ENCODE measurements at regions not wholly inside any gene's neighbourhood (a gene's known extent, or its start where the extent isn't known, plus 50 kb on each side); places are given as distances from the start of the nearest gene placed in this dataset.

DNA sequence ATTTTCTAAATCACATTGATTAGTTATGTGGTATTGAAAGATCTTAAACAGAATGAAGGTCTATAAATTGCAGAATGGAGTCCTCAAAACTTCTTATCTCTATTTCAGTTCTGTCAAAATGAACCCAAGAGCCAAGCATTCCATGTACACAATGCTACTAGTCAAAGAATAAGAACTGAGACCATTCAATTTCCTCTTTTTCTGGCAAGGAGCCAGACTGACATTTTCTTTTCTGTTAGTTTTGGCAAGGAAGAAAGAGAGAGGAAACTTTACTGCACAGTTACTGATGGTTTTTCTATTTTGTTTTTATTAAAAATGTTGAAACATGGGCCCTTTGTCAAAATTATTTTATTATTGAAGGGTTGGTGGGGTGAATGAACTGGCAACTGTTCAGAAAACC, 181.8 kb upstream of the FERD3L start:
- Histone ChIP-seq H3K27me3 (ENCODE audit: control insufficient read depth, insufficient read depth, low read length) (no peaks in the 10 kb centered on the region), H3K9ac (ENCODE audit: low read length) (no peak overlapping the region), H3K36me3 (ENCODE audit: control insufficient read depth, low read depth, low read length) (no peaks in the 10 kb centered on the region), H3K4me1 (ENCODE audit: control insufficient read depth, low read depth, low read length) (no peaks in the 10 kb centered on the region), H3K4me3 (ENCODE audit: low read length) (no peak overlapping the region), H3K27ac (ENCODE audit: low read length) (no peak overlapping the region), H3K9me3 (ENCODE audit: control insufficient read depth, low read depth, low read length) (no peaks in the 10 kb centered on the region)

DNA sequence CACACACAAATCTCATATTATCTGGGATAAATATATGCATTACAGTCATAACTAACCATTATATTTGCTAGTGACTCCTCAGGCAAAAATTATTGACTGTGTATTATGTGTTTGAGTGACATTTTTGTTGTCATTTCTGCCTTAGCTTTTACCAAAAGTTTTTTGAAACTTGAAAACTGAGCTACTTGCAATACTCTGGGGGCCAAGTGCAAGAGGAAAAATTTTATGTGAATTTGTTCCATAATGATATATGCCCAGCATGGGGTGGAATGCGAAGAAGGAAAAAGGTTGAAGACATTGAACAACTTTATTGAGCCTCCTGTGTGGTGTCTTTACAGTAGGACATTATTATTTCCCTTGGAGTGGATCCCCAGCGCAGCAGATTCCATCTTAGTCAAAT, 176.8 kb upstream of the FERD3L start:
- H3K27me3 ChIP-seq (ENCODE audit: control insufficient read depth, insufficient read depth, low read length) = no peaks in the 10 kb centered on the region
- no peaks in the 10 kb centered on the region for H3K4me1 ChIP-seq (ENCODE audit: control insufficient read depth, low read depth, low read length)
- no peak overlapping the region for H3K9ac ChIP-seq (ENCODE audit: low read length)
- no peaks in the 10 kb centered on the region for H3K36me3 ChIP-seq (ENCODE audit: control insufficient read depth, low read depth, low read length)
- H3K4me3 ChIP-seq (ENCODE audit: low read length) = no peak overlapping the region
- H3K27ac ChIP-seq (ENCODE audit: low read length) = no peak overlapping the region
- H3K9me3 ChIP-seq (ENCODE audit: control insufficient read depth, low read depth, low read length) = no peaks in the 10 kb centered on the region

DNA sequence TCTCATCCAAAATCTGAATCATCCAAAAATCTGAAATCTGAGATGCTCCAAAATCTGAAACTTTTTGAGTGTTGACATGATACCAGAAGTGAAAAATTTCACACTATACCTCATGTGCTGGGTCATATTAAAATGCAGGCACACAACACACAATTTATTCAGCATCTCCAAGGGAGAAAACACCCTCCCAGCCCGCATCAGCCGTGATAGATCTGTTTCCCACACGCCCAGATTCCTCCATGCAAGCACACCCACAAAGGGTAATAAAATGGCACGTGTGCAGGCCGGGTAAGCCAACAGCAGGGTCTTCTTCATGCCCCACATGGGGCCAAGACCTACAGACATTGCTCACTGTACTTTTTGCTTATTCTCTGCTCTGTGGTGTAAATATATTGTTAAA, 173.1 kb upstream of the FERD3L start:
- Histone ChIP-seq H3K27ac (ENCODE audit: low read length) (no peak overlapping the region), H3K27me3 (ENCODE audit: control insufficient read depth, insufficient read depth, low read length) (no peaks in the 10 kb centered on the region), H3K4me3 (ENCODE audit: low read length) (no peak overlapping the region), H3K36me3 (ENCODE audit: control insufficient read depth, low read depth, low read length) (no peaks in the 10 kb centered on the region), H3K9me3 (ENCODE audit: control insufficient read depth, low read depth, low read length) (no peaks in the 10 kb centered on the region), H3K4me1 (ENCODE audit: control insufficient read depth, low read depth, low read length) (no peaks in the 10 kb centered on the region), H3K9ac (ENCODE audit: low read length) (no peak overlapping the region)

DNA sequence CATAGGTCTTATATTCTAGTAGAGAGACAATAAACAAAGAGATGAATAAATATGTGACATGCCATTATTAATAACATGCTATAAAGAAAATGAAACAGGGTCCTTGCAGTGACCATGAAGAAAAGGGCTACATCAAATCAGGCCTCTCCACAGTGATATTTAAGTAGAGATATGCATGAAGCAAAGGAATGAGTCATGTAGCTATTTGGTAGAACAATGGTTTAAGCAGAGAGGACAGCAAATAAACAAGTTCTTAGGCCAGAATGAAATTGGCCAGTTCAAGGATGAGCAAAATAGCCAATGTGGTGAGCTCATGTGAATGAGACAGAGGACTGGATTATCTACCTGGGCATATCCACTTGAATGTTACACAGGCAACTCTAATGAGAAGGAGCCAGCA, 172.2 kb upstream of the FERD3L start:
- H3K4me3 ChIP-seq (ENCODE audit: low read length) = no peak overlapping the region
- no peak overlapping the region for H3K9ac ChIP-seq (ENCODE audit: low read length)
- no peaks in the 10 kb centered on the region for H3K27me3 ChIP-seq (ENCODE audit: control insufficient read depth, insufficient read depth, low read length)
- no peak overlapping the region for H3K27ac ChIP-seq (ENCODE audit: low read length)
- no peaks in the 10 kb centered on the region for H3K4me1 ChIP-seq (ENCODE audit: control insufficient read depth, low read depth, low read length)
- H3K36me3 ChIP-seq (ENCODE audit: control insufficient read depth, low read depth, low read length) = no peaks in the 10 kb centered on the region
- no peaks in the 10 kb centered on the region for H3K9me3 ChIP-seq (ENCODE audit: control insufficient read depth, low read depth, low read length)

DNA sequence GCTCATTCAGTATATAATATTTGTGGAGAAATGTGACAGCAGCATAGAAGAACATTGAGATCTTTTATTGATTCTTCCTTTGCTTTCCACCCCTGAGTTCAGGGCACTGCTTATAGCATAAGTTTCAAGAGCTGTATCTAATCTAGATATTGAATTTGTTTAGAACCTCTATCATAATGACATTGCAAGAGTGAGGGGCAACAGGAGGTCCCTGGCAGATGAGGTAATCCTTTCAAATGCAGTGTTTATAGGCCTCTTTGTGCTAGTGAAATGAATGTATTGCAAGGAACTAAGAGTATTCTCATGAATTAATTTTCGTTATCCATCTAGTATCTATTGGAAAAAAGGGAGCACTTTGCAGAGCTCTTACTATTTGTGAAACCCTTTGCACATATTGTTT, 167.2 kb upstream of the FERD3L start:
- H3K9ac ChIP-seq (ENCODE audit: low read length) = no peak overlapping the region
- H3K27ac ChIP-seq (ENCODE audit: low read length) = no peak overlapping the region
- no peaks in the 10 kb centered on the region for H3K27me3 ChIP-seq (ENCODE audit: control insufficient read depth, insufficient read depth, low read length)
- no peaks in the 10 kb centered on the region for H3K36me3 ChIP-seq (ENCODE audit: control insufficient read depth, low read depth, low read length)
- no peak overlapping the region for H3K4me3 ChIP-seq (ENCODE audit: low read length)
- no peaks in the 10 kb centered on the region for H3K9me3 ChIP-seq (ENCODE audit: control insufficient read depth, low read depth, low read length)
- H3K4me1 ChIP-seq (ENCODE audit: control insufficient read depth, low read depth, low read length) = no peaks in the 10 kb centered on the region

DNA sequence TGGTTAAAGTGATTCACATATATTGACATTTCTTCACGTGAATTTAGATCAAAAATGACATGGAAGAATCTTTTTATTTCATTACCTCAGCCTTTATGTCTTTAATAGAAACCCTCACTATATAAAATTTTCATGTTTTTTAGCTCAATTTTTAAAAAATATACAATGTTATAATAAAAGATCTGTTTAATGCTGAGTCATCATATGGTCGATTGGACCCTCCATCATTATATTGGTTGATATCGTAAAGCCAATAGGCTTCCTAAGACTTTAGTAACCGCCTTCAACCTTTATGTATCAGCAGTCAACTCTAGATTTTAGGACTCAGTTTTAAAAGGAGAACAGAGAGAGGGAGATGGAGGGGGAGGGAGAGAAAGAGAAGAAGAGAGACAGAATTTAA, 162.3 kb upstream of the FERD3L start:
- no peak overlapping the region for H3K9ac ChIP-seq (ENCODE audit: low read length)
- H3K9me3 ChIP-seq (ENCODE audit: control insufficient read depth, low read depth, low read length) = no peaks in the 10 kb centered on the region
- no peak overlapping the region for H3K27ac ChIP-seq (ENCODE audit: low read length)
- no peaks in the 10 kb centered on the region for H3K36me3 ChIP-seq (ENCODE audit: control insufficient read depth, low read depth, low read length)
- H3K4me1 ChIP-seq (ENCODE audit: control insufficient read depth, low read depth, low read length) = no peaks in the 10 kb centered on the region
- no peaks in the 10 kb centered on the region for H3K27me3 ChIP-seq (ENCODE audit: control insufficient read depth, insufficient read depth, low read length)
- H3K4me3 ChIP-seq (ENCODE audit: low read length) = no peak overlapping the region

DNA sequence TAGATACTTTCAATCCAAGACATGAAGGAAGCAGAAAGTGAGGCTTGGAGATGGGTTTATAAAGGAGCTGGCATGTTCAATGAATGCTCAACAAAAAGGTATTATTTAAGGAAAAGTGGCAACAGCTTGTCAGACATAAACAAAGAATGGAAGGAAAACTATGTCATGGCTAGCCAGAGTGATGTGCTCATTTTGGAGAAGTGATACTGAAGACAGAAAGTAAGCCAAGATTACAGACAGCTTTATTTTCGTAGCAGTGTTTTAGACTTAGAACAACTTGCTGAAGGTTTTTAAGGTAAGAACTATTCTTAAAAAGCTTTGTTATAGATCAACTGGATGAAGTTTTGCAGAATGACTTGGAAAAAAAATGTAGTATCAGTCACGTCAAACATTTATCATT, 160.5 kb upstream of the FERD3L start:
- Histone ChIP-seq H3K27me3 (ENCODE audit: control insufficient read depth, insufficient read depth, low read length) (no peaks in the 10 kb centered on the region), H3K36me3 (ENCODE audit: control insufficient read depth, low read depth, low read length) (no peaks in the 10 kb centered on the region), H3K9ac (ENCODE audit: low read length) (no peak overlapping the region), H3K4me1 (ENCODE audit: control insufficient read depth, low read depth, low read length) (no peaks in the 10 kb centered on the region), H3K4me3 (ENCODE audit: low read length) (no peak overlapping the region), H3K27ac (ENCODE audit: low read length) (no peak overlapping the region), H3K9me3 (ENCODE audit: control insufficient read depth, low read depth, low read length) (no peaks in the 10 kb centered on the region)

DNA sequence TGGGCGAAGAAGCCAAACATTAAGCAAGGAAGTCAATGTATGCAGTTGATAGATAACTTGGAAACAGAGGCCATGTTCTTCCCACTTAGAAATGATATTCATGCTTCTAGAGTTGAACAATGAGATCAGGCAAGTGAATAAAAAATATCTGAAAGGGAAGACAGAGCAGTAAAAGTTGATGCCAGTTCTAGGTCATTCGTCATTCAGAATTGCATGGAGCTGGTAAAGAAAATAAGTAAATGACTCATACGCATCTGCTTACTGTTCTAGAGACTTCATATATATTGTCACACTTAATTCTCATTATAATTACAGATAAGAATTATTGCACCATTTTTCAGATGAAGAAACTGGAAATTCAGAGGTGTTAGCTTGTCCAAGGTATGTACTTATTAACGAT, 158.9 kb upstream of the FERD3L start:
- Histone ChIP-seq H3K9ac (ENCODE audit: low read length) (no peak overlapping the region), H3K27me3 (ENCODE audit: control insufficient read depth, insufficient read depth, low read length) (no peaks in the 10 kb centered on the region), H3K27ac (ENCODE audit: low read length) (no peak overlapping the region), H3K4me3 (ENCODE audit: low read length) (no peak overlapping the region), H3K4me1 (ENCODE audit: control insufficient read depth, low read depth, low read length) (no peaks in the 10 kb centered on the region), H3K9me3 (ENCODE audit: control insufficient read depth, low read depth, low read length) (no peaks in the 10 kb centered on the region), H3K36me3 (ENCODE audit: control insufficient read depth, low read depth, low read length) (no peaks in the 10 kb centered on the region)

DNA sequence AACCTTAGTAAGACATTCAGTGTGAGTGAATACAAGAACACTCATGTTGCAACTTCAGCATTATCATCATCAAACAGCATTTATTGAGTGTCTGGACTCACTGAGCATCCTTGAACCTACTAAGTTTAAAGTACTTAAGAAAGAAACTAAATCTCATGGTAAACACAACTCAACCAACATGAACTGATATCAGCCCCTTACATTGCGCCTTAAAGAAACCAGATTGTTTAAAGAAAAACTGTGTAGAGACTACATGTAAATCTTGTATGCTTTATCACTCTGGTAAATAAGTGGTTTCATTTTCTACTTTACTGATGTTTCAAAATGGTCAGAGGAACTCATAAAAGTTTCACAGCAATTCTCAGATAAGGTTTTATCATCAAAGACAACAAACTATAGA, 157.5 kb upstream of the FERD3L start:
- Histone ChIP-seq H3K9me3 (ENCODE audit: control insufficient read depth, low read depth, low read length) (no peaks in the 10 kb centered on the region), H3K27ac (ENCODE audit: low read length) (no peak overlapping the region), H3K9ac (ENCODE audit: low read length) (no peak overlapping the region), H3K36me3 (ENCODE audit: control insufficient read depth, low read depth, low read length) (no peaks in the 10 kb centered on the region), H3K27me3 (ENCODE audit: control insufficient read depth, insufficient read depth, low read length) (no peaks in the 10 kb centered on the region), H3K4me3 (ENCODE audit: low read length) (no peak overlapping the region), H3K4me1 (ENCODE audit: control insufficient read depth, low read depth, low read length) (no peaks in the 10 kb centered on the region)

DNA sequence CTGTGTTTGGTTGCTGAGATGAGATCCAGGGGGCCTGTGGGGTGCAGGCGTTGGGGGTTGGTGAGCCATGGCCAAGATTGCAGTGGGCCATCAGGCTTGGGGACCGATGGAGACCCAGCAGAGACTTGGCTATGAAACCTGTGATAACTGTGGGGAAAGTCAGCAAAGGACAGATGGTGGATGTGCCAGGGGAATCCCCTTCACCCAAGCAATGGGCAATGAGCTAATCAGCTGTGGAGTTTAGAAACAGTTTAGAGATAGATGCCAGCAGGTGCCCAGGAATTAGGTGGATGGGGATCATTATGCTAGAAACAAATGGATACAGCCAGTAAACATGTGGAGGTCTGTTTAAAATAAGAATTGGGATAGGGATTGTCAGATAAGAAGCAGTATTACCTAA, 151.4 kb upstream of the FERD3L start:
- Histone ChIP-seq H3K4me3 (ENCODE audit: low read length) (no peak overlapping the region), H3K9ac (ENCODE audit: low read length) (no peak overlapping the region), H3K9me3 (ENCODE audit: control insufficient read depth, low read depth, low read length) (no peaks in the 10 kb centered on the region), H3K4me1 (ENCODE audit: control insufficient read depth, low read depth, low read length) (no peaks in the 10 kb centered on the region), H3K36me3 (ENCODE audit: control insufficient read depth, low read depth, low read length) (no peaks in the 10 kb centered on the region), H3K27ac (ENCODE audit: low read length) (no peak overlapping the region), H3K27me3 (ENCODE audit: control insufficient read depth, insufficient read depth, low read length) (no peaks in the 10 kb centered on the region)

DNA sequence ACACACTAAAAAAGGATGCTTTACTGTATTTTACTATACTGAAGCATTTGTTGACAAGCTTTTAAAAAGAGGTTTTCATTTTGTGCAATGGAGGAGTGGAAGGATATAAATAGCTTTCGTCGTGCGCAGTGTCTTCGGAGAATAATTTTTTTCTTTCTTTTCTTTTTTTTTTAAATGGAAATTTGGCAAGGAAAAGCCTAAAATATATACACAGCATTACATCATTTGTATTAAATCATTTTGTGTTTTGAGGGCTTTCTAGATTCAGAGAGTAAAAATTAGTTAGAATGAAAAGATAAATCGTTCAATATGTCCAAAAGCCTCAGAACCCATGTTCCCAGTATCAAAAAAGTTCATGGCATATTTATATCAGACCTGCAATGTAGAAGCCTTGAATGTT, 150.2 kb upstream of the FERD3L start:
- no peaks in the 10 kb centered on the region for H3K36me3 ChIP-seq (ENCODE audit: control insufficient read depth, low read depth, low read length)
- H3K4me3 ChIP-seq (ENCODE audit: low read length) = no peak overlapping the region
- H3K9me3 ChIP-seq (ENCODE audit: control insufficient read depth, low read depth, low read length) = no peaks in the 10 kb centered on the region
- no peaks in the 10 kb centered on the region for H3K4me1 ChIP-seq (ENCODE audit: control insufficient read depth, low read depth, low read length)
- no peak overlapping the region for H3K27ac ChIP-seq (ENCODE audit: low read length)
- no peak overlapping the region for H3K9ac ChIP-seq (ENCODE audit: low read length)
- no peaks in the 10 kb centered on the region for H3K27me3 ChIP-seq (ENCODE audit: control insufficient read depth, insufficient read depth, low read length)

DNA sequence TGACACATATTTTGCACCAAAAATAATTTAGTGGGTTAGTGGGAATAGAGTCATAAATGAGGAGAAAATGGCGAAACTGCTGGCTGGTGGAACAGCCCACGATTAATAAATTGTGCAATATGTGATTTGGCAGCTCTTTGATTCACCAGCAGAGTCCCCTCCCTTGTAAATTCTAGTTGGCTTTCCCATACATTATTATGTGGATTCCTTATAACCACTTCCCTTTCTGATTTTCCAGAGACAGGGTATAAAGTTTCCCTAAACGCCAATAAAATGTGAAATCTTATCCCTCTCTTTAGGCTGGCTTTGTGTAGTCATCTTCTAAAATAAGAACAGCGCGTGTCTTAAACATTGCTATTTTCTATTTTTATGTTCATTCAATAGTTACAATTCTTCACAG, 149.4 kb upstream of the FERD3L start:
- Histone ChIP-seq H3K4me1 (ENCODE audit: control insufficient read depth, low read depth, low read length) (no peaks in the 10 kb centered on the region), H3K4me3 (ENCODE audit: low read length) (no peak overlapping the region), H3K9me3 (ENCODE audit: control insufficient read depth, low read depth, low read length) (no peaks in the 10 kb centered on the region), H3K27ac (ENCODE audit: low read length) (no peak overlapping the region), H3K9ac (ENCODE audit: low read length) (no peak overlapping the region), H3K27me3 (ENCODE audit: control insufficient read depth, insufficient read depth, low read length) (no peaks in the 10 kb centered on the region), H3K36me3 (ENCODE audit: control insufficient read depth, low read depth, low read length) (no peaks in the 10 kb centered on the region)

DNA sequence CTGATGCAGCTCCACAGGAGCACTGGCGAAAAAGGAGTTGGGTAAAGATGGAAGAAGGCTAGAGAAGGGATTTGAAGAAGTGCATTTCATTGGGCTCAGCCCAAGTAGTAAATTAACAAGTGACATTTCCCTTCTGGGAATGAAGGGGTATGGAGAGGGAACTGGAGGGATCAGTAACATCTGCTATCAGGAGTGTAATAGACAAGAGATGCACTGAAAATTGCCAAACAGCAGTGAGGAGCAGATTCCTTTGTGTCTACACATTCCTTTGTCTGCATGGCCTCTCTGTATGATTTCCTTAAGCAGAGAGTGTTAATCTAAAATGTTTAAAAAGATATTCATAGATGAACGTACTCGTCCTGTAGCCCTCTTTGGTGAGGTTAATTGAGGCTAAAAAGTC, 148.2 kb upstream of the FERD3L start:
- no peak overlapping the region for H3K9ac ChIP-seq (ENCODE audit: low read length)
- H3K4me1 ChIP-seq (ENCODE audit: control insufficient read depth, low read depth, low read length) = no peaks in the 10 kb centered on the region
- no peaks in the 10 kb centered on the region for H3K9me3 ChIP-seq (ENCODE audit: control insufficient read depth, low read depth, low read length)
- H3K4me3 ChIP-seq (ENCODE audit: low read length) = no peak overlapping the region
- H3K27ac ChIP-seq (ENCODE audit: low read length) = no peak overlapping the region
- H3K27me3 ChIP-seq (ENCODE audit: control insufficient read depth, insufficient read depth, low read length) = no peaks in the 10 kb centered on the region
- no peaks in the 10 kb centered on the region for H3K36me3 ChIP-seq (ENCODE audit: control insufficient read depth, low read depth, low read length)

All from iPS-18a (cell line).